HCT116 (cell line): ENCODE measurements at regions not wholly inside any gene's neighbourhood (a gene's known extent, or its start where the extent isn't known, plus 50 kb on each side); places are given as distances from the start of the nearest gene placed in this dataset.

Experiments used
- ATAC-seq: fragments of 200-7000 bp; cut with Tn5 transposase; 2 replicates; pipeline ENCODE4 v1.9.1; 2020; ENCODE audit warnings: mild to moderate bottlenecking, moderate library complexity
- BruUV-seq: library from RNA; stranded (reverse); fragments of 400-500 nt; replicated peaks from 2 replicates; lab custom pipeline; 2021; lab: Mats Ljungman, UMichigan
- CTCF ChIA-PET: fragments of 300-600 bp; sonication (Branson Sonifier 250); formaldehyde crosslinking; loops from one replicate; lab custom pipeline; 2021; ENCODE audit warnings: antibody characterized with exemption; lab: Charles Lee
- POLR2A ChIA-PET: fragments of 300-600, 350-600 bp; sonication (Branson Sonifier 250); formaldehyde crosslinking; loops from one replicate; lab custom pipeline; 2021; ENCODE audit warnings: antibody characterized with exemption; lab: Charles Lee
- RAD21 ChIA-PET, 2 experiments: fragments of 300-600 bp; sonication (Branson Sonifier 250); formaldehyde crosslinking; loops; one replicate each; lab custom pipeline; 2023; ENCODE audit warnings: low total read pairs in 2 of 2; ENCODE audit not compliant: uncharacterized antibody in 2 of 2, unreplicated experiment in 2 of 2, low non-redundant PET in 1 of 2; lab: Charles Lee
- DNase-seq: peaks from one replicate; pipeline ENCODE4 v3.0.0-alpha.2; 2010; ENCODE audit warnings: low read depth, low spot score
- H2AFZ ChIP-seq: fragments of 200-600 bp; shearing (Covaris generic), sonication (generic); 2 replicates; pipeline ENCODE4 v1.6.1; 2017; ENCODE audit warnings: low read depth, mixed run types, mixed read lengths, antibody characterized with exemption, low read length; ENCODE audit not compliant: poor library complexity, severe bottlenecking
- H3K27ac ChIP-seq: 2 replicates; pipeline ENCODE4 v1.5.1; 2012; ENCODE audit warnings: low read depth, low read length
- H3K27me3 ChIP-seq: fragments of 200-600 bp; sonication (generic); 2 replicates; pipeline ENCODE4 v1.6.1; 2016; ENCODE audit warnings: mixed run types, low read length, mixed read lengths; ENCODE audit not compliant: insufficient read depth
- H3K36me3 ChIP-seq, 2 experiments: fragments of 200-500 bp in 1 of 2; fragments of 200-600 bp in 1 of 2; sonication (Bioruptor generic) in 1 of 2; sonication (generic) in 1 of 2; 2 replicates each; pipeline versions ENCODE4 v1.5.1 to v1.6.1; 2014 to 2016; ENCODE audit warnings: low read length in 2 of 2, inconsistent platforms in 1 of 2, mixed read lengths in 1 of 2, mixed run types in 1 of 2; ENCODE audit not compliant: insufficient read depth in 2 of 2, control insufficient read depth in 1 of 2
- H3K4me1 ChIP-seq, 2 experiments: fragments of 200-600 bp in 1 of 2; sonication (generic) in 1 of 2; 2 replicates each; pipeline versions ENCODE4 v1.5.1 to v1.6.1; 2012 to 2017; ENCODE audit warnings: low read length in 2 of 2, inconsistent platforms in 1 of 2, mild to moderate bottlenecking in 1 of 2, mixed read lengths in 1 of 2, mixed run types in 1 of 2, moderate library complexity in 1 of 2; ENCODE audit not compliant: insufficient read depth in 2 of 2, control insufficient read depth in 1 of 2
- H3K4me2 ChIP-seq: fragments of 200-600 bp; sonication (generic); 2 replicates; pipeline ENCODE4 v1.6.1; 2017; ENCODE audit warnings: mixed run types, low read length, mixed read lengths
- H3K4me3 ChIP-seq, 2 experiments: fragments of 200-600 bp in 1 of 2; sonication (generic) in 1 of 2; replicated peaks in 1 of 2; 2 replicates each; pipeline ENCODE4 v1.5.1; 2011 to 2016; ENCODE audit warnings: low read length in 2 of 2, control low read depth in 1 of 2, low read depth in 1 of 2, mild to moderate bottlenecking in 1 of 2, mixed read lengths in 1 of 2, mixed run types in 1 of 2
- H3K79me2 ChIP-seq: fragments of 200-600 bp; sonication (generic); 2 replicates; pipeline ENCODE4 v1.6.1; 2017; ENCODE audit warnings: mild to moderate bottlenecking, mixed run types, low read length, moderate library complexity, mixed read lengths; ENCODE audit not compliant: insufficient read depth
- H3K9ac ChIP-seq: fragments of 200-600 bp; sonication (generic); 2 replicates; pipeline ENCODE4 v1.6.1; 2016; ENCODE audit warnings: low read length, mixed read lengths
- H3K9me2 ChIP-seq: fragments of 200-600 bp; sonication (generic), shearing (Covaris generic); 2 replicates; pipeline ENCODE4 v1.6.1; 2017; ENCODE audit warnings: mixed run types, mild to moderate bottlenecking, moderate library complexity; ENCODE audit not compliant: insufficient read depth
- H3K9me3 ChIP-seq, 2 experiments: fragments of 200-500 bp in 1 of 2; fragments of 200-600 bp in 1 of 2; sonication (Bioruptor generic) in 1 of 2; sonication (generic) in 1 of 2; 2 replicates each; pipeline ENCODE4 v1.6.1; 2014 to 2017; ENCODE audit warnings: low read length in 2 of 2, mixed read lengths in 2 of 2, inconsistent platforms in 1 of 2, low read depth in 1 of 2, mild to moderate bottlenecking in 1 of 2, mixed run types in 1 of 2, moderate library complexity in 1 of 2; ENCODE audit not compliant: control insufficient read depth in 1 of 2, insufficient read depth in 1 of 2
- H4K20me1 ChIP-seq: fragments of 200-600 bp; sonication (generic), shearing (Covaris generic); 2 replicates; pipeline ENCODE4 v1.6.1; 2017; ENCODE audit warnings: mixed run types, mild to moderate bottlenecking, moderate library complexity; ENCODE audit not compliant: insufficient read depth
- ATF3 ChIP-seq: IDR thresholded peaks from 2 replicates; pipeline ENCODE4 v1.6.1; 2012
- CBX3 ChIP-seq: IDR thresholded peaks from 2 replicates; pipeline ENCODE4 v1.6.1; 2012; ENCODE audit warnings: low read depth
- CEBPB ChIP-seq: IDR thresholded peaks from 2 replicates; pipeline ENCODE4 v1.6.1; 2012; ENCODE audit warnings: low read depth
- EGR1 ChIP-seq: IDR thresholded peaks from 2 replicates; pipeline ENCODE4 v1.6.1; 2012; ENCODE audit warnings: low read depth
- EZH2phosphoT487 ChIP-seq: fragments of 200-600 bp; IDR thresholded peaks from 2 replicates; pipeline ENCODE4 v1.6.1; 2018; ENCODE audit warnings: antibody characterized with exemption, borderline replicate concordance
- JUND ChIP-seq: IDR thresholded peaks from 2 replicates; pipeline ENCODE4 v1.6.1; 2012
- POLR2AphosphoS5 ChIP-seq: IDR thresholded peaks from 2 replicates; pipeline ENCODE4 v1.6.1; 2011; ENCODE audit warnings: mild to moderate bottlenecking, low read depth, low read length, moderate library complexity
- SIN3A ChIP-seq: IDR thresholded peaks from 2 replicates; pipeline ENCODE4 v1.6.1; 2012; ENCODE audit warnings: low read depth
- SP1 ChIP-seq: IDR thresholded peaks from 2 replicates; pipeline ENCODE4 v1.6.1; 2012; ENCODE audit warnings: low read depth
- ZBTB33 ChIP-seq: IDR thresholded peaks from 2 replicates; pipeline ENCODE4 v1.6.1; 2011; ENCODE audit warnings: mild to moderate bottlenecking, low read length, moderate library complexity; ENCODE audit not compliant: insufficient replicate concordance; ENCODE audit errors: extremely low read depth
- ZFX ChIP-seq: fragments of 450-650 bp; IDR thresholded peaks from 2 replicates; pipeline ENCODE4 v1.6.1; 2017
- ZNF274 ChIP-seq: fragments of 200-500 bp; sonication (Bioruptor generic); IDR thresholded peaks from 2 replicates; pipeline ENCODE4 v1.6.1; 2014; ENCODE audit warnings: mild to moderate bottlenecking, low read depth, low read length, inconsistent platforms
- intact Hi-C: fragments of 100-400 bp; cut with micrococcal nuclease; formaldehyde crosslinking; loops from 2 replicates; pipeline ENCODE4 v1.10.0; 2022
- TF ChIP-seq, protein P1 (sequence below), 3 experiments: fragments of 200-600 bp in 1 of 3; sonication (generic) in 1 of 3; IDR thresholded peaks in 2 of 3; conservative IDR thresholded peaks in 1 of 3; 2 replicates each; pipeline ENCODE4 v1.5.1; 2012 to 2017; ENCODE audit warnings: low read depth in 2 of 3, low read length in 2 of 3, antibody characterized with exemption in 1 of 3, borderline replicate concordance in 1 of 3, control low read depth in 1 of 3, mild to moderate bottlenecking in 1 of 3, mixed read lengths in 1 of 3, mixed run types in 1 of 3, moderate library complexity in 1 of 3; ENCODE audit not compliant: insufficient read depth in 1 of 3

DNA sequence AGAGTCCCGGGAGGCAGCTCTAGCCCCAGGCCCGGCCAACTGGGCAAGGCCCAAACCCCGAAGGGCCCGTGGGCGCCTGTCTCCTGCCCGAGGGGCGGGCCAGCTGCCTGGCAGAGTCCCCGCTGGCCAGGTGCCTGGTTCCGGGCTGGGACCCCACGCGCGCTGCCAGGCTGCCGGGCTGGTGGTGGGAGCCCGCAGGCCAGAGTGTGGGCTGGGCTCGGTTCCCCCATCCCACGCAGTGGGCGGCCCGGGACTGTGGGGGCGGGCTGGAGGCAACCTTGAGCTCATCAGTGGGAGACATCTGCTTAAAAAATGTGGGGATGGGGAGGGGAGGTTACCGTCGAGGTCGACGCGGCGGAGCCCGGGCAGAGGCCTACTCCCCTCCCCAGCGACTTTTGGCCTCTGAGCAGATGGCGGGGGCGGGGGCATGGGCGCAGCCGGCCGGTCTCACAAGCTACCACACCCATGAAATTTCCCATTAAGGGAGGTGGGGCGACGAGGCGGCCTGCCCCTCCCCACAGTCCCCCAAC, 176.4 kb upstream of the GSE1 start (continued):
- TF ChIP-seq, protein P1, sequence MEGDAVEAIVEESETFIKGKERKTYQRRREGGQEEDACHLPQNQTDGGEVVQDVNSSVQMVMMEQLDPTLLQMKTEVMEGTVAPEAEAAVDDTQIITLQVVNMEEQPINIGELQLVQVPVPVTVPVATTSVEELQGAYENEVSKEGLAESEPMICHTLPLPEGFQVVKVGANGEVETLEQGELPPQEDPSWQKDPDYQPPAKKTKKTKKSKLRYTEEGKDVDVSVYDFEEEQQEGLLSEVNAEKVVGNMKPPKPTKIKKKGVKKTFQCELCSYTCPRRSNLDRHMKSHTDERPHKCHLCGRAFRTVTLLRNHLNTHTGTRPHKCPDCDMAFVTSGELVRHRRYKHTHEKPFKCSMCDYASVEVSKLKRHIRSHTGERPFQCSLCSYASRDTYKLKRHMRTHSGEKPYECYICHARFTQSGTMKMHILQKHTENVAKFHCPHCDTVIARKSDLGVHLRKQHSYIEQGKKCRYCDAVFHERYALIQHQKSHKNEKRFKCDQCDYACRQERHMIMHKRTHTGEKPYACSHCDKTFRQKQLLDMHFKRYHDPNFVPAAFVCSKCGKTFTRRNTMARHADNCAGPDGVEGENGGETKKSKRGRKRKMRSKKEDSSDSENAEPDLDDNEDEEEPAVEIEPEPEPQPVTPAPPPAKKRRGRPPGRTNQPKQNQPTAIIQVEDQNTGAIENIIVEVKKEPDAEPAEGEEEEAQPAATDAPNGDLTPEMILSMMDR (IDR thresholded peaks at IDR 0.05 in 2 of 3, conservative IDR thresholded peaks at IDR 0.05 in 1 of 3; ENCODE audit: borderline replicate concordance in 1 of 3, insufficient read depth in 1 of 3, low read depth in 2 of 3, low read length in 2 of 3) = no peak
- no peak for TF ChIP-seq ZNF274

GRCh38 chr16:85437166-85438052, 175.7 kb upstream of the GSE1 start:
- Histone ChIP-seq H3K4me2 (no peak overlapping the region), H3K9ac (no peak overlapping the region), H2AFZ (no peak overlapping the region), H3K9me2 (no peaks in the 10 kb centered on the region), H4K20me1 (no peaks in the 10 kb centered on the region), H3K4me3 (no peak overlapping the region), H3K27me3 (no peaks in the 10 kb centered on the region), H3K27ac (no peak overlapping the region), H3K36me3 (no peaks in the 10 kb centered on the region), H3K4me1 (no peaks in the 10 kb centered on the region), H3K9me3 (no peaks in the 10 kb centered on the region), H3K79me2 (no peaks in the 10 kb centered on the region)
- BruUV-seq = no TSS peak
- DNase-seq (no peak), ATAC-seq (no peak)
- RAD21 ChIA-PET = no interaction called here
- POLR2A ChIA-PET = interaction anchor here (0.6 kb wide), 1 partner anchor 239 kb away, joined by 3 read pairs; no protein-coding TSS in a partner anchor
- CTCF ChIA-PET = interaction anchor here (1.0 to 1.8 kb wide), 3 partner anchors 9 to 21 kb away, joined by 3 to 5 read pairs (median 4); no protein-coding TSS in a partner anchor
- intact Hi-C loops = loop anchor here (10.0 kb wide), 1 partner anchor 57 kb away; no protein-coding TSS in a partner anchor
- TF ChIP-seq, protein P1 (IDR thresholded peaks at IDR 0.05 in 2 of 3, conservative IDR thresholded peaks at IDR 0.05 in 1 of 3; ENCODE audit: borderline replicate concordance in 1 of 3, insufficient read depth in 1 of 3, low read depth in 2 of 3, low read length in 2 of 3) = no peak
- TF ChIP-seq EZH2phosphoT487 = no peak
- TF ChIP-seq SIN3A = no peak
- no peak for TF ChIP-seq ATF3
- TF ChIP-seq SP1 = no peak
- no peak for TF ChIP-seq CEBPB
- no peak for TF ChIP-seq JUND
- no peak for TF ChIP-seq EGR1
- TF ChIP-seq CBX3 = no peak
- TF ChIP-seq ZFX = no peak
- no peak for TF ChIP-seq POLR2AphosphoS5
- TF ChIP-seq ZBTB33 = no peak
